GM19025 (cell line): ENCODE measurements at regions not wholly inside any gene's neighbourhood (a gene's known extent, or its start where the extent isn't known, plus 50 kb on each side); places are given as distances from the start of the nearest gene placed in this dataset.
"Not testable (repeated sequence)": the region's sequence is repeated elsewhere in the genome, so short reads cannot be mapped to it uniquely, and the experiment has no call there.

Source experiments
- ATAC-seq: cut with Tn5 transposase; IDR thresholded peaks from one replicate; pipeline ENCODE4 v1.9.1; 2021; ENCODE audit warnings: mild to moderate bottlenecking, low read depth, moderate library complexity; ENCODE audit not compliant: unreplicated experiment

GRCh38 chr12:69170293-69170692 lies 69.1 kb upstream of the CPSF6 start:
- ATAC-seq: no peak

- no peak for ATAC-seq
These were observed 67.5 kb upstream of the CPSF6 start for GRCh38 chr12:69171881-69172280.

- ATAC-seq: no peak
These were observed 66.9 kb upstream of the CPSF6 start for GRCh38 chr12:69172491-69172890.

- ATAC-seq: no peak
These were observed 66.0 kb upstream of the CPSF6 start for GRCh38 chr12:69173368-69173767.

- no peak for ATAC-seq
These were observed 59.6 kb upstream of the CPSF6 start for GRCh38 chr12:69179786-69180185.

GRCh38 chr12:69187572-69187971 lies 51.8 kb upstream of the CPSF6 start:
- ATAC-seq: not testable (repeated sequence)

GRCh38 chr12:69189378-69189978 lies 49.9 kb upstream of the CPSF6 start:
- no peak for ATAC-seq
